ENCODE measurements at regions not wholly inside any gene's neighbourhood (a gene's known extent, or its start where the extent isn't known, plus 50 kb on each side); places are given as distances from the start of the nearest gene placed in this dataset.

DNA sequence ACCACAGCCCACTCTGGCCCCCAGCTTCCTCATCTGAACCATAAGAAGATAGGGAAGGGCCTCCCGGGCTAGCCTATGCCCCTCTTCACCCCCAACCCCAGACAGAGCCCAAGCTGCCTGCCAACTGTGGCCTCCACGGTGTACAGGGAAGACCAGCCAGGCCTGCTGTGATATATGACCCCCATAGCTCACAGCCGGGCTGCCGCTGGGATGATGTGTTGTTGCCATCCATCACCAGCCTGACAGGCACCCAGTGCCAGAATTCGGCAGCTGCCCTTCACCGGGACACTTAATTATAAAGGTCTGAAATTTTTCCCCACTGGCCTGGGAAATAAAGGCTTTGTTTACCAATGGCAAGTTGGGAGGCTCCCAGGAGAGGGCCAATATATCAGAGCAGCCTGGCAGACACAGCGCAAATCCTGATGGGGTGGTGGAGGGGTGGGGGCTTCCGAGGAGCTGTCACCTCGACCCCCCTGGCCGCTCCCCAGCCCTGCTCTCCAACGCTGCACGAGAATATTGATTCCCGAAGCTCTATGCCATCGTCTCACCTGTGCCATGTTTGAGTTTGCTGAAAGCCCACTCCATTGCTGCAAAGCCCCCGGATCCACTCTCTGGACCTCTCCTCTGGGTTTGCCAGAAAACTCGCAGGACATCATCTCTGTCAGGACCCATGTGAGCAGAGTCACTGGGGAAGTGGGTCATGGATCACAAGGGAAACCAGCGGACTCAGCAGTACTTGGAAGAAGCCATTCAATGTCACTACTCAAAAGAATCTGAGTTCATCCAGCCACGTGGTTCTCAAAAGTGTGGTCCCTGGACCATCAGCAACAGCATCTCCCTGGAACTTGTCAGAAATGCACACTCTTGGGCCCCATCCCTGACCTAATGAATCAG is 296.9 kb downstream of the MN1 start (continued):
- no peak for TF ChIP-seq TAF7 (optimal IDR thresholded peaks at IDR 0.05; ENCODE audit: borderline replicate concordance, low read depth, low read length)

Measured in H1 (cell line).